ENCODE measurements at regions not wholly inside any gene's neighbourhood (a gene's known extent, or its start where the extent isn't known, plus 50 kb on each side); places are given as distances from the start of the nearest gene placed in this dataset.
"Not testable (repeated sequence)": the region's sequence is repeated elsewhere in the genome, so short reads cannot be mapped to it uniquely, and the experiment has no call there.

- no peak for DNase-seq
These were observed 50.2 kb upstream of the SNAPC3 start for GRCh38 chr9:15372455-15372854.

- DNase-seq: no peak
These were observed 51.2 kb upstream of the SNAPC3 start for GRCh38 chr9:15371448-15371845.

- DNase-seq: no peak
These were observed 51.9 kb upstream of the SNAPC3 start for GRCh38 chr9:15370466-15371447.

DNA sequence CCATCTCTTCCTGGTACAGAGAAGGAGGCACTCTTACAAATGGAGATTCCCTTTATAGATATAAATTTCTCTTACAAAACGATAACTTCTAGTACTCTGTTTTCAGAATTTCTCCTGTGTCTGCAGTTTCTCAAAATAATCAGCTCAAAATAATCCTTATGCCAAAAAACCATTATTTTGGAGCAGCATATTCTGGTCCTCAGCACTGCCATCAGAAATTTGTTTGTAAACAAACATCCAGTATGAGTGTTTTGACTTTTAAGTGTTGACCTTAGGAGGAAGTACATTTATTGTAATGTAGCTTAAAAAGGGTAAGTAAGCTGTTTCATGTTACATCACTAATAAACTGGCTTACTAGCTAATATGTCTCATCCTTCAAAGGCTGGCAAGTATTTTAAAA lies 52.8 kb upstream of the SNAPC3 start:
- DNase-seq: peak in 1 of 2 donors; percentile 62

GRCh38 chr9:15369238-15369637 lies 53.4 kb upstream of the SNAPC3 start:
- DNase-seq: peak; percentile 78 to 85

DNA sequence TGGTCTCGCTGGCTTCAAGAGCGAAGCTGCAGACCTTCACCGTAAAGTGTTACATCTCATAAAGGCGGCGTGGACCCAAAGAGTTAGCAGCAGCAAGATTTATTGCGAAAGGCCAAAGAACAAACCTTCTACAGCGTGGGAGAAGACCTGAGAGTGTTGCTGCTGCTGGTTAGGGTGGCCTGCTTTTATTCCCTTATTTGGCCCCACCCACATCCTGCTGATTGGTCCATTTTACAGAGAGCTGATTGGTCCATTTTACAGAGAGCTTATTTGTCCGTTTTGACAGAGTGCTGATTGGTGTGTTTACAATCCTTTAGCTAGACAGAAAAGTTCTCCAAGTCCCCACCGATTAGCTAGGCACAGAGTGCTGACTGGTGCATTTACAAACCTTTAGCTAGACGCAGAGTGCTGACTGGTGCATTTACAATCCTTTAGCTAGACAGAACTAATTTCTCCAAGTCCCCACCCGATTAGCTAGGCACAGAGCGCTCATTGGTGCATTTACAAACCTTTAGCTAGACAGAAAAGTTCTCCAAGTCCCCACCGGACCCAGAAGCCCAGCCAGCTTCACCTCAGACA lies 57.6 kb upstream of the SNAPC3 start:
- not testable (repeated sequence) for DNase-seq

- no peak for DNase-seq
These were observed 54.7 kb upstream of the TTC39B start for GRCh38 chr9:15361737-15362136.

DNA sequence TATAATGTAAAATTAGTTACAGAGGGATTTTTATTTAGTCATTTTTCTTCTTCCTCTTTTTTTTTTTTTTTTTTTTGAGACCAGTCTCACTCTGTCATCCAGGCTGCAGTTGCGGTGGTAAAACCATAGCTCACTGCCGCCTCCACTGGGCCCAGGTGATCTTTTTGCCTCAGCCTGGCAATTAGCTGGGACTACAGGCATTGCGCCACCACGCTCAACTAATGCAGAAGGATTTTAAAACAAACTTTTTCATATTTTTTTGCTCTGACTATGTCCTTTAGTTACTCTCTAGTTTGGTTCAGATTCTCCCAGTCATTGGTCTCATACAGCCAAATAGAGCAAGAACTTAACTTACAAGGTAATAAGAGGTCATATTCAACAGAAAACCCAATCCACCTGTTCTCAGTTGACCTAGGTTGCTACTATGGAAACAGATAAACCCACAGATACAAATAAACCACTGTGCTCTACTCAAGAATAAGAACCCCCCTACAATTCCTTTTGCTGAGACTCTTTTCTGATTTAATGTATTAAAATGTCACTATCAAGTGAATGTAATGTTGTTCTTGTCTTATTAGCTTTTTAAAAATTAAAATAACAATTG lies 50.1 kb upstream of the TTC39B start:
- DNase-seq: no peak
